Transverse colon (tissue), 4 donors: ENCODE measurements at regions not wholly inside any gene's neighbourhood (a gene's known extent, or its start where the extent isn't known, plus 50 kb on each side); places are given as distances from the start of the nearest gene placed in this dataset.

Experiments used
- POLR2A ChIP-seq: fragments of 450-650 bp; IDR thresholded peaks from one replicate; pipeline ENCODE4 v1.6.1; 2016; ENCODE audit warnings: antibody characterized with exemption, mild to moderate bottlenecking, moderate library complexity
- POLR2AphosphoS5 ChIP-seq, 3 donors: sonication (generic); formaldehyde crosslinking; IDR thresholded peaks; one replicate each; pipeline ENCODE4 v1.6.1; 2016; ENCODE audit warnings: antibody characterized with exemption in 3 of 3
- TF ChIP-seq, protein P1 (sequence below), 5 experiments: fragments of 200-600 bp in 3 of 5; fragments of 450-650 bp in 2 of 5; sonication (generic) in 3 of 5; IDR thresholded peaks; 1 replicate in 2 of 5; 2 replicates in 3 of 5; pipeline ENCODE4 v1.5.1; 2016 to 2017; ENCODE audit warnings: antibody characterized with exemption in 5 of 5, inconsistent platforms in 3 of 5, mild to moderate bottlenecking in 2 of 5, moderate library complexity in 1 of 5

DNA sequence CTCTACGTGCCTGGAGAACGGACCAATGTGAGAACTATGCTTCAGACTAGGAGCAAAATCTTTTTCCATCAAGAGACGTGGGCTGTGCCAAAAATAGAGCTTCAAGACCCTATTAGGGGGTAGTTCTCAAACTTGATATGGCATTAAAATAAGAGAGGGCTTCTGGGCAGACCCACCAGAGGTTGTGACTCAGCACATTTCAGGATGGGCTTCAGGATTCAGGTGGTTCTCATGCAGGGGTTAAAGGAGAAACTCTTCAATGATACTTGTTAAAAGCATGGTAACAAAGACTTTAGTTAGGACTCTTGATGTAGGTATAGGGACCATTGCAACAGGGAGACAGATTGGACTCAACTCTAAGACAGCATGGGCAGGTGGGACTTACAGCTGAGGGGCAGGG lies 195.5 kb downstream of the RGS3 start:
- TF ChIP-seq POLR2AphosphoS5 (IDR thresholded peaks at IDR 0.05), result no peak
- TF ChIP-seq, protein P1, sequence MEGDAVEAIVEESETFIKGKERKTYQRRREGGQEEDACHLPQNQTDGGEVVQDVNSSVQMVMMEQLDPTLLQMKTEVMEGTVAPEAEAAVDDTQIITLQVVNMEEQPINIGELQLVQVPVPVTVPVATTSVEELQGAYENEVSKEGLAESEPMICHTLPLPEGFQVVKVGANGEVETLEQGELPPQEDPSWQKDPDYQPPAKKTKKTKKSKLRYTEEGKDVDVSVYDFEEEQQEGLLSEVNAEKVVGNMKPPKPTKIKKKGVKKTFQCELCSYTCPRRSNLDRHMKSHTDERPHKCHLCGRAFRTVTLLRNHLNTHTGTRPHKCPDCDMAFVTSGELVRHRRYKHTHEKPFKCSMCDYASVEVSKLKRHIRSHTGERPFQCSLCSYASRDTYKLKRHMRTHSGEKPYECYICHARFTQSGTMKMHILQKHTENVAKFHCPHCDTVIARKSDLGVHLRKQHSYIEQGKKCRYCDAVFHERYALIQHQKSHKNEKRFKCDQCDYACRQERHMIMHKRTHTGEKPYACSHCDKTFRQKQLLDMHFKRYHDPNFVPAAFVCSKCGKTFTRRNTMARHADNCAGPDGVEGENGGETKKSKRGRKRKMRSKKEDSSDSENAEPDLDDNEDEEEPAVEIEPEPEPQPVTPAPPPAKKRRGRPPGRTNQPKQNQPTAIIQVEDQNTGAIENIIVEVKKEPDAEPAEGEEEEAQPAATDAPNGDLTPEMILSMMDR (IDR thresholded peaks at IDR 0.05), result no peak
- TF ChIP-seq POLR2A, result no peak
